A673 (cell line): ENCODE measurements at regions not wholly inside any gene's neighbourhood (a gene's known extent, or its start where the extent isn't known, plus 50 kb on each side); places are given as distances from the start of the nearest gene placed in this dataset.

Experiments
- BruUV-seq: library from RNA; stranded (reverse); fragments of 400-500 nt; replicated peaks from 2 replicates; lab custom pipeline; 2021; lab: Mats Ljungman, UMichigan
- CTCF ChIA-PET: fragments of 300-600 bp; sonication (Branson Sonifier 250); formaldehyde crosslinking; loops from one replicate; lab custom pipeline; 2022; ENCODE audit warnings: antibody characterized with exemption; lab: Charles Lee
- POLR2A ChIA-PET: fragments of 300-600 bp; sonication (Branson Sonifier 250); formaldehyde crosslinking; loops from one replicate; lab custom pipeline; 2022; ENCODE audit warnings: antibody characterized with exemption; ENCODE audit not compliant: low non-redundant PET; lab: Charles Lee
- DNase-seq: peaks from one replicate; pipeline ENCODE4 v3.0.0-alpha.2; 2015; ENCODE audit warnings: low spot score
- H3K27ac ChIP-seq: fragments of 200-600 bp; sonication (generic); 2 replicates; pipeline ENCODE4 v1.5.1; 2016; ENCODE audit warnings: mixed run types, low read depth, mild to moderate bottlenecking, mixed read lengths, antibody characterized with exemption, low read length; ENCODE audit not compliant: poor library complexity, severe bottlenecking
- H3K27me3 ChIP-seq: fragments of 200-600 bp; sonication (generic); replicated peaks from 2 replicates; pipeline ENCODE4 v1.6.1; 2017; ENCODE audit warnings: mixed run types, low read depth, mild to moderate bottlenecking, mixed read lengths, antibody characterized with exemption, low read length; ENCODE audit not compliant: insufficient read depth, poor library complexity
- H3K36me3 ChIP-seq: fragments of 200-600 bp; sonication (generic); 2 replicates; pipeline ENCODE4 v1.6.1; 2016; ENCODE audit warnings: mixed run types, mild to moderate bottlenecking, mixed read lengths, antibody characterized with exemption, low read length; ENCODE audit not compliant: insufficient read depth, poor library complexity, severe bottlenecking
- H3K4me1 ChIP-seq: fragments of 200-600 bp; sonication (generic); 2 replicates; pipeline ENCODE4 v1.6.1; 2017; ENCODE audit warnings: mixed run types, mild to moderate bottlenecking, mixed read lengths, antibody characterized with exemption, low read length; ENCODE audit not compliant: insufficient read depth, poor library complexity, severe bottlenecking
- H3K4me3 ChIP-seq: fragments of 200-600 bp; sonication (generic); 2 replicates; pipeline ENCODE4 v1.5.1; 2016; ENCODE audit warnings: low read depth, mixed run types, mild to moderate bottlenecking, mixed read lengths, low read length; ENCODE audit not compliant: poor library complexity, severe bottlenecking
- H3K9me3 ChIP-seq: fragments of 200-600 bp; sonication (generic); 2 replicates; pipeline ENCODE4 v1.6.1; 2016; ENCODE audit warnings: mixed run types, low read depth, mild to moderate bottlenecking, mixed read lengths, antibody characterized with exemption, low read length; ENCODE audit not compliant: poor library complexity, severe bottlenecking
- EZH2 ChIP-seq: fragments of 200-600 bp; sonication (generic); IDR thresholded peaks from 2 replicates; pipeline ENCODE4 v1.6.1; 2017; ENCODE audit warnings: borderline replicate concordance, low read depth, mild to moderate bottlenecking, mixed read lengths, antibody characterized with exemption, low read length; ENCODE audit not compliant: poor library complexity, severe bottlenecking
- intact Hi-C: fragments of 100-400 bp; cut with micrococcal nuclease; formaldehyde crosslinking; loops from one replicate; pipeline ENCODE4 v1.10.0; 2022; ENCODE audit not compliant: unreplicated experiment
- TF ChIP-seq, protein P1 (sequence below): fragments of 300-800, 200-600 bp; sonication (generic); conservative IDR thresholded peaks from 2 replicates; pipeline ENCODE4 v1.5.1; 2017; ENCODE audit warnings: low read depth, mild to moderate bottlenecking, antibody characterized with exemption, low read length, moderate library complexity, mixed read lengths

- no peaks in the 10 kb centered on the region for H3K9me3 ChIP-seq
- intact Hi-C loops, result no loop called here
- DNase-seq, result no peak
- TF ChIP-seq, protein P1, sequence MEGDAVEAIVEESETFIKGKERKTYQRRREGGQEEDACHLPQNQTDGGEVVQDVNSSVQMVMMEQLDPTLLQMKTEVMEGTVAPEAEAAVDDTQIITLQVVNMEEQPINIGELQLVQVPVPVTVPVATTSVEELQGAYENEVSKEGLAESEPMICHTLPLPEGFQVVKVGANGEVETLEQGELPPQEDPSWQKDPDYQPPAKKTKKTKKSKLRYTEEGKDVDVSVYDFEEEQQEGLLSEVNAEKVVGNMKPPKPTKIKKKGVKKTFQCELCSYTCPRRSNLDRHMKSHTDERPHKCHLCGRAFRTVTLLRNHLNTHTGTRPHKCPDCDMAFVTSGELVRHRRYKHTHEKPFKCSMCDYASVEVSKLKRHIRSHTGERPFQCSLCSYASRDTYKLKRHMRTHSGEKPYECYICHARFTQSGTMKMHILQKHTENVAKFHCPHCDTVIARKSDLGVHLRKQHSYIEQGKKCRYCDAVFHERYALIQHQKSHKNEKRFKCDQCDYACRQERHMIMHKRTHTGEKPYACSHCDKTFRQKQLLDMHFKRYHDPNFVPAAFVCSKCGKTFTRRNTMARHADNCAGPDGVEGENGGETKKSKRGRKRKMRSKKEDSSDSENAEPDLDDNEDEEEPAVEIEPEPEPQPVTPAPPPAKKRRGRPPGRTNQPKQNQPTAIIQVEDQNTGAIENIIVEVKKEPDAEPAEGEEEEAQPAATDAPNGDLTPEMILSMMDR, result no peak
- no peak for TF ChIP-seq EZH2
- ChIA-PET CTCF (no interaction called here), POLR2A (no interaction called here)
- BruUV-seq, result no TSS peak
- no peak overlapping the region for H3K4me3 ChIP-seq
- H3K27me3 ChIP-seq, result no peaks in the 10 kb centered on the region
- H3K4me1 ChIP-seq, result peaks cover 8% of the 10 kb centered on the region
- no peaks in the 10 kb centered on the region for H3K36me3 ChIP-seq
- H3K27ac ChIP-seq, result no peak overlapping the region
Measured at GRCh38 chr13:74036373-74036772, 97.8 kb downstream of the KLF12 start.

GRCh38 chr13:74035896-74036295 is 98.3 kb downstream of the KLF12 start:
- ChIA-PET CTCF (no interaction called here), POLR2A (no interaction called here)
- no TSS peak for BruUV-seq
- no peak overlapping the region for H3K4me3 ChIP-seq
- H3K27ac ChIP-seq, result no peak overlapping the region
- no peaks in the 10 kb centered on the region for H3K9me3 ChIP-seq
- intact Hi-C loops, result no loop called here
- TF ChIP-seq, protein P1, result no peak
- no peak for TF ChIP-seq EZH2
- H3K4me1 ChIP-seq, result peaks cover 9% of the 10 kb centered on the region
- no peaks in the 10 kb centered on the region for H3K36me3 ChIP-seq
- no peaks in the 10 kb centered on the region for H3K27me3 ChIP-seq
- DNase-seq, result no peak

GRCh38 chr13:74032325-74032724 is 101.9 kb downstream of the KLF12 start:
- Histone ChIP-seq H3K9me3 (no peaks in the 10 kb centered on the region), H3K27me3 (no peaks in the 10 kb centered on the region), H3K27ac (no peak overlapping the region), H3K4me1 (peaks cover 25% of the 10 kb centered on the region), H3K36me3 (no peaks in the 10 kb centered on the region), H3K4me3 (no peak overlapping the region)
- DNase-seq, result no peak
- BruUV-seq, result no TSS peak
- intact Hi-C loops, result no loop called here
- CTCF ChIA-PET, result no interaction called here
- POLR2A ChIA-PET, result no interaction called here
- no peak for TF ChIP-seq EZH2
- TF ChIP-seq, protein P1, result no peak
